ENCODE measurements at regions not wholly inside any gene's neighbourhood (a gene's known extent, or its start where the extent isn't known, plus 50 kb on each side); places are given as distances from the start of the nearest gene placed in this dataset.

DNA sequence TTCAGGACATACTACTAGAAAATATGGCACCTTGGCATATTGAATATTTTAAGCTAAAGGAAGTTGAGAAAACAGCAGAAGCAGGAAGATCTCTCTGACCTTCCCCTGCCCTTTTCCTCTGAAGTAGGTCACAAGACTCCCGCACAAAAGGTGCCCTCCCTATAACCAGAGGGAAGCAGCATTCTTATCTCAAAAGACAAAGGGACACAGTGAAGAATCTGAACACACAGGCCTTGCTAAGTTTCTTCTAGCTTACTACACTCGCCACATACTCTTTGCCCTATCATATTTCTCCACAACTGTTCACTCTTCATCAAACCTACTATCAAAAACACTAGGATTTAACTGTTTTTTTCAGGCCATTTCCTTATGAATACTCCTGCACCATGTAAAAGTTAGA is 151.2 kb downstream of the ELOVL4 start:
- dilution Hi-C loops (cut with MboI; ENCODE audit: extremely low pct_ligation_motif_present, low sequenced_read_pairs): no loop called here
- no peak for TF ChIP-seq EZH2 (IDR thresholded peaks at IDR 0.05; ENCODE audit: low read length)
- TF ChIP-seq, protein P1, sequence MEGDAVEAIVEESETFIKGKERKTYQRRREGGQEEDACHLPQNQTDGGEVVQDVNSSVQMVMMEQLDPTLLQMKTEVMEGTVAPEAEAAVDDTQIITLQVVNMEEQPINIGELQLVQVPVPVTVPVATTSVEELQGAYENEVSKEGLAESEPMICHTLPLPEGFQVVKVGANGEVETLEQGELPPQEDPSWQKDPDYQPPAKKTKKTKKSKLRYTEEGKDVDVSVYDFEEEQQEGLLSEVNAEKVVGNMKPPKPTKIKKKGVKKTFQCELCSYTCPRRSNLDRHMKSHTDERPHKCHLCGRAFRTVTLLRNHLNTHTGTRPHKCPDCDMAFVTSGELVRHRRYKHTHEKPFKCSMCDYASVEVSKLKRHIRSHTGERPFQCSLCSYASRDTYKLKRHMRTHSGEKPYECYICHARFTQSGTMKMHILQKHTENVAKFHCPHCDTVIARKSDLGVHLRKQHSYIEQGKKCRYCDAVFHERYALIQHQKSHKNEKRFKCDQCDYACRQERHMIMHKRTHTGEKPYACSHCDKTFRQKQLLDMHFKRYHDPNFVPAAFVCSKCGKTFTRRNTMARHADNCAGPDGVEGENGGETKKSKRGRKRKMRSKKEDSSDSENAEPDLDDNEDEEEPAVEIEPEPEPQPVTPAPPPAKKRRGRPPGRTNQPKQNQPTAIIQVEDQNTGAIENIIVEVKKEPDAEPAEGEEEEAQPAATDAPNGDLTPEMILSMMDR (optimal IDR thresholded peaks at IDR 0.05 in 1 of 3, IDR thresholded peaks at IDR 0.05 in 1 of 3, conservative IDR thresholded peaks at IDR 0.05 in 1 of 3; ENCODE audit: extremely low read depth in 1 of 3, insufficient read depth in 2 of 3, low read length in 3 of 3): no peak
- H4K20me1 ChIP-seq (ENCODE audit: control insufficient read depth, extremely low read depth, insufficient read depth, low read length): no peaks in the 10 kb centered on the region
- no peaks in the 10 kb centered on the region for H3K9me3 ChIP-seq (ENCODE audit: control insufficient read depth, low read depth, low read length)
- H2AFZ ChIP-seq (ENCODE audit: control insufficient read depth, low read length): no peak overlapping the region
- FAIRE-seq (no peak), DNase-seq (ENCODE audit: low read depth, low spot score) (no peak)
- H3K79me2 ChIP-seq (ENCODE audit: control insufficient read depth, insufficient read depth, low read length): no peaks in the 10 kb centered on the region
- no peaks in the 10 kb centered on the region for H3K4me1 ChIP-seq (ENCODE audit: control insufficient read depth, extremely low read depth, insufficient read depth, low read length)
- H3K27me3 ChIP-seq (ENCODE audit: control insufficient read depth, extremely low read depth, insufficient read depth, low read length): no peaks in the 10 kb centered on the region
- H3K36me3 ChIP-seq (ENCODE audit: control insufficient read depth in 2 of 2, extremely low read depth in 1 of 2, insufficient read depth in 2 of 2, low read length in 2 of 2): no peaks in the 10 kb centered on the region
- no peaks in the 10 kb centered on the region for H3K9me1 ChIP-seq (ENCODE audit: control insufficient read depth, extremely low read depth, insufficient read depth, low read length)
- no peak overlapping the region for H3K4me3 ChIP-seq (ENCODE audit: control insufficient read depth in 2 of 3, extremely low read depth in 1 of 3, insufficient read depth in 2 of 3, low read depth in 1 of 3, low read length in 3 of 3)
- no peak overlapping the region for H3K4me2 ChIP-seq (ENCODE audit: control insufficient read depth, extremely low read depth, insufficient read depth, low read depth, low read length)
- no peak overlapping the region for H3K9ac ChIP-seq (ENCODE audit: control insufficient read depth, extremely low read depth, insufficient read depth, low read length)
- no peak overlapping the region for H3K27ac ChIP-seq (ENCODE audit: control insufficient read depth, insufficient read depth, low read length)

DNA sequence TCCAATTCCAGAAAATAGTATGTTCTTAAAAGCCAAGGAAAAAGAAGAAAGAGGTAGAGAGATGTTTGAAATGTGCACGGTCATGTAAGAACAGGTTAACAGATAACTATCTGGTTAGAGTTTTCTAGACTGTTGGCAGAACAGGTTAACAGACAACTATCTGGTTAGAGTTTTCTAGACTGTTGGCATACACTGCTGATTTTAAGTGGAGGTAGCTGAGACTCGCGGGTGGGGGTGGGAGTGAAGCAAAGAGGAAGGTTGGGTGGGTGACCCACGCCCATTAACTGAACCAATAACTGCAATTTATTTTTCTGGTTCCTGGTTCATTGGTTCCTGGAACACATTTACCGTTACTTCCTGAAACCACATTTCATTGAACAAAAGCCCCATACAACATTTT is 157.5 kb downstream of the ELOVL4 start:
- Histone ChIP-seq H3K4me2 (ENCODE audit: control insufficient read depth, extremely low read depth, insufficient read depth, low read depth, low read length) (no peak overlapping the region), H3K9me3 (ENCODE audit: control insufficient read depth, low read depth, low read length) (no peaks in the 10 kb centered on the region), H3K9ac (ENCODE audit: control insufficient read depth, extremely low read depth, insufficient read depth, low read length) (no peak overlapping the region), H3K27me3 (ENCODE audit: control insufficient read depth, extremely low read depth, insufficient read depth, low read length) (no peaks in the 10 kb centered on the region), H3K9me1 (ENCODE audit: control insufficient read depth, extremely low read depth, insufficient read depth, low read length) (no peaks in the 10 kb centered on the region), H4K20me1 (ENCODE audit: control insufficient read depth, extremely low read depth, insufficient read depth, low read length) (no peaks in the 10 kb centered on the region), H3K4me3 (ENCODE audit: control insufficient read depth in 2 of 3, extremely low read depth in 1 of 3, insufficient read depth in 2 of 3, low read depth in 1 of 3, low read length in 3 of 3) (no peak overlapping the region), H3K79me2 (ENCODE audit: control insufficient read depth, insufficient read depth, low read length) (no peaks in the 10 kb centered on the region), H2AFZ (ENCODE audit: control insufficient read depth, low read length) (no peak overlapping the region), H3K27ac (ENCODE audit: control insufficient read depth, insufficient read depth, low read length) (no peak overlapping the region), H3K36me3 (ENCODE audit: control insufficient read depth in 2 of 2, extremely low read depth in 1 of 2, insufficient read depth in 2 of 2, low read length in 2 of 2) (no peaks in the 10 kb centered on the region), H3K4me1 (ENCODE audit: control insufficient read depth, extremely low read depth, insufficient read depth, low read length) (no peaks in the 10 kb centered on the region)
- DNase-seq (ENCODE audit: low read depth, low spot score): no peak
- dilution Hi-C loops (cut with MboI; ENCODE audit: extremely low pct_ligation_motif_present, low sequenced_read_pairs): no loop called here
- TF ChIP-seq EZH2 (IDR thresholded peaks at IDR 0.05; ENCODE audit: low read length): no peak
- TF ChIP-seq, protein P1 (optimal IDR thresholded peaks at IDR 0.05 in 1 of 3, IDR thresholded peaks at IDR 0.05 in 1 of 3, conservative IDR thresholded peaks at IDR 0.05 in 1 of 3; ENCODE audit: extremely low read depth in 1 of 3, insufficient read depth in 2 of 3, low read length in 3 of 3): no peak
- FAIRE-seq: no peak

Measured in keratinocyte (primary cell).